NCI-H128 (cell line): ENCODE measurements at regions not wholly inside any gene's neighbourhood (a gene's known extent, or its start where the extent isn't known, plus 50 kb on each side); places are given as distances from the start of the nearest gene placed in this dataset.

ENCODE experiments used
- DNase-seq: peaks from one replicate; lab custom pipeline; 2025; ENCODE audit not compliant: unreplicated experiment; lab: John Stamatoyannopoulos, UW

- no peak for DNase-seq
Observed at GRCh38 chr13:59197397-59197796, 966.3 kb downstream of the DIAPH3 start.

GRCh38 chr13:59201841-59202240, 961.9 kb downstream of the DIAPH3 start:
- no peak for DNase-seq

GRCh38 chr13:59203855-59204254, 959.9 kb downstream of the DIAPH3 start:
- no peak for DNase-seq

GRCh38 chr13:59205501-59205900, 958.2 kb downstream of the DIAPH3 start:
- DNase-seq = no peak

GRCh38 chr13:59208405-59209195, 955.1 kb downstream of the DIAPH3 start:
- no peak for DNase-seq

- DNase-seq = no peak
Observed at GRCh38 chr13:59210543-59210942, 953.2 kb downstream of the DIAPH3 start.

GRCh38 chr13:59211606-59212005, 952.1 kb downstream of the DIAPH3 start:
- DNase-seq = no peak

- no peak for DNase-seq
Observed at GRCh38 chr13:59229401-59229800, 934.3 kb downstream of the DIAPH3 start.

- no peak for DNase-seq
Observed at GRCh38 chr13:59229861-59230260, 933.9 kb downstream of the DIAPH3 start.

- DNase-seq = no peak
Observed at GRCh38 chr13:59230484-59231264, 933.1 kb downstream of the DIAPH3 start.

- no peak for DNase-seq
Observed at GRCh38 chr13:59236309-59236919, 927.3 kb downstream of the DIAPH3 start.

- DNase-seq = no peak
Observed at GRCh38 chr13:59236944-59237343, 926.8 kb downstream of the DIAPH3 start.

GRCh38 chr13:59247171-59247570, 916.6 kb downstream of the DIAPH3 start:
- no peak for DNase-seq

GRCh38 chr13:59250336-59251189, 913.2 kb downstream of the DIAPH3 start:
- DNase-seq = no peak

- no peak for DNase-seq
Observed at GRCh38 chr13:59259165-59260000, 904.3 kb downstream of the DIAPH3 start.

GRCh38 chr13:59261928-59262488, 901.7 kb downstream of the DIAPH3 start:
- DNase-seq = no peak

- no peak for DNase-seq
Observed at GRCh38 chr13:59263531-59263930, 900.2 kb downstream of the DIAPH3 start.

GRCh38 chr13:59266478-59267063, 897.2 kb downstream of the DIAPH3 start:
- DNase-seq = no peak

GRCh38 chr13:59269476-59269875, 894.3 kb downstream of the DIAPH3 start:
- DNase-seq = no peak
